ENCODE measurements at regions not wholly inside any gene's neighbourhood (a gene's known extent, or its start where the extent isn't known, plus 50 kb on each side); places are given as distances from the start of the nearest gene placed in this dataset.
A peak's percentile ranks its signal among the peaks of the same experiment; 100 is the strongest.

DNA sequence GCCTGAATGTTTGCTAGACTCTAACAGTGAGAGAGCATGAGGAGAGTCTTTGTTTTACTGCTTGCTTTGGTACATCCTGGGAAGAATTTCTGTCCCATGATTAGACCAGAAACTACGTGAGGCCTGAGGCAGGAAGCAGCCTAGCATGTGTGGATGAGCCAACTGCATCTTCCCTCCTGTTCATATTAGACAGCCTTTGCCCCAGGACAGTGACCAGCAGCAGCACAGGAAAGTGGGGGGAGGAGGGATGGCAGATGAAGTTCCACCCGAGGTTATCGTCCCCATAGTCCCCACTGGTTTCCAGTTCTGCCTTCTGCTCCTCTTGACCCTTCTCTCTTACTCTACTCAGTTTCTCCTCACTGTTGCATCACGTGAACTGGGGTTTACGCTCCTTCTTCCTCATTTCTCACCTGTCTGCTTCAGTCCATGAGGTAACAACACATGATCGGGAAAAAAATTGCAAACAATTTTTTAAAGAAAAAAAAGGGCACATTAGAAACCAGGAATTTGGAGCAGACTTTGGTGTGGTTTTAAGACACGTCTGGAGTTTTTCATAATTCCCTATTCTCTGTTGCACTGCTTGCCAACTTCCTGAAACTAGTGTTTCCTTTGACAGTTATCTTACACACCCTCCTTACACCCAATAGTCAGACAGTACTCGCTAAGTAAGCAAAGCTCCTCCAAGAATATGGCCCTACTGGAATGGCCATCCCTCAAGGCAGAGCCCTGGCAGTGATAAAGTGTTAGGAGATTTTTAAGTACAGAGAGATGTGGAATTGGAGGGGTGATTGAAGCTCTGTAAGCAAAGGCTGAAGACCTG, 84.1 kb downstream of the SNX18 start:
- intact Hi-C loops (cut with DNase I): no loop called here
- ATAC-seq: peak; percentile 81 to 95
- WGBS: 53% methylated on average over 8 of the region's 8 CpGs

More for the DNA sequence above, 84.1 kb downstream of the SNX18 start:
- no peaks in the 10 kb centered on the region for H3K9me3 ChIP-seq (ENCODE audit: control insufficient read depth, low read length)
- no peak for DNase-seq
- H3K27ac ChIP-seq (ENCODE audit: low read length): no peak overlapping the region
- H3K4me1 ChIP-seq (ENCODE audit: control insufficient read depth, insufficient read depth, low read length): peaks cover 6% of the 10 kb centered on the region
- H3K4me3 ChIP-seq (ENCODE audit: low read length): no peak overlapping the region
- no peaks in the 10 kb centered on the region for H3K27me3 ChIP-seq (ENCODE audit: control insufficient read depth, insufficient read depth)

Data from right cardiac atrium (tissue), 5 donors.